ENCODE measurements at regions not wholly inside any gene's neighbourhood (a gene's known extent, or its start where the extent isn't known, plus 50 kb on each side); places are given as distances from the start of the nearest gene placed in this dataset.
"Not testable (repeated sequence)": the region's sequence is repeated elsewhere in the genome, so short reads cannot be mapped to it uniquely, and the experiment has no call there.

DNA sequence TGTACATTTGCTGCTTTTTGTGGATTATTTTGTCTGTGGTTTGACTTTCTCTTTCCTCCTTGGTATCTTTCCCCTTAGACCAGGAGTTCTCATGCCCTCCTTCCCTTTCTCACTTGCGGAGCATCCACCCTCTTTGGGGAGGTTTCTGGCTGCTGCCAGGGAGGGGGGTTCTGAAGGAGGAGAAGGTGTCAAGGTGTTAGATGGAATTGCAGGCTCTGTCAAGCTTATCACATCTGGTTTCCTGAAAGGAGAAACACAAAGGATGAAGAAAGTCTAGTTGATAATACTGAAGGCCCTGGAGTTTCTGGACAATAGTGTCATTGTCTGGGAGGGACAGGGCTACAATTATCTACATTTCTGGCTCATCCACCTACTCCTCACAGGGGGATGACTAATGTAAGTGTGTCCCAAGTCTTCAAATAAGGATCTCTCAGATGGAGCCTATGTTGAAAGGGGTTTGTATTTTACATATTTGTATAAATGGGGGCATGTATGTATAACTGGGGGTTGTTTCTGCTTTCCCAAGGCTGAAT, 217.3 kb upstream of the CCDC196 start:
- no peak overlapping the region for H3K4me3 ChIP-seq (ENCODE audit: low read depth, low read length)
- TF ChIP-seq, protein P1, sequence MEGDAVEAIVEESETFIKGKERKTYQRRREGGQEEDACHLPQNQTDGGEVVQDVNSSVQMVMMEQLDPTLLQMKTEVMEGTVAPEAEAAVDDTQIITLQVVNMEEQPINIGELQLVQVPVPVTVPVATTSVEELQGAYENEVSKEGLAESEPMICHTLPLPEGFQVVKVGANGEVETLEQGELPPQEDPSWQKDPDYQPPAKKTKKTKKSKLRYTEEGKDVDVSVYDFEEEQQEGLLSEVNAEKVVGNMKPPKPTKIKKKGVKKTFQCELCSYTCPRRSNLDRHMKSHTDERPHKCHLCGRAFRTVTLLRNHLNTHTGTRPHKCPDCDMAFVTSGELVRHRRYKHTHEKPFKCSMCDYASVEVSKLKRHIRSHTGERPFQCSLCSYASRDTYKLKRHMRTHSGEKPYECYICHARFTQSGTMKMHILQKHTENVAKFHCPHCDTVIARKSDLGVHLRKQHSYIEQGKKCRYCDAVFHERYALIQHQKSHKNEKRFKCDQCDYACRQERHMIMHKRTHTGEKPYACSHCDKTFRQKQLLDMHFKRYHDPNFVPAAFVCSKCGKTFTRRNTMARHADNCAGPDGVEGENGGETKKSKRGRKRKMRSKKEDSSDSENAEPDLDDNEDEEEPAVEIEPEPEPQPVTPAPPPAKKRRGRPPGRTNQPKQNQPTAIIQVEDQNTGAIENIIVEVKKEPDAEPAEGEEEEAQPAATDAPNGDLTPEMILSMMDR (IDR thresholded peaks at IDR 0.05; ENCODE audit: low read depth, low read length), result no peak

DNA sequence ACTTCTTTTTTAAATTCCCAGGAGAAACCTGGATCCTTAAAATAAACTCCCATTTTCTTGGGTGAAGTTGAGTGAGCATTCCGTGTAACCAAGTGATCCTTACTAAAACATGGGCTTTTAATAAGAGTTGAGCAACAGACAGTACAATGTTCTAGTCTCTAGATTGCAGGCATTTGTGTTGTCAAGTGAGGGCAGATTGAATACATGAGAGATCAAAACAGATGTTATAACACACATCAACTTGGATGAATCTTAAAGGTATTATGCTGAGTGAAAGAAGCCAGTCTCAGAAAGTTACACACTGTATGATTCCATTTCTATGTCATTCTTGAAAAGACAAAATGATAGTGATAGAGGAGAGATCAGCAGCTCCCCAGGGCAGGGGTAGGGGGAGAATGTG, 213.9 kb upstream of the CCDC196 start:
- H3K4me3 ChIP-seq (ENCODE audit: low read depth, low read length), result no peak overlapping the region
- TF ChIP-seq, protein P1 (IDR thresholded peaks at IDR 0.05; ENCODE audit: low read depth, low read length), result no peak

DNA sequence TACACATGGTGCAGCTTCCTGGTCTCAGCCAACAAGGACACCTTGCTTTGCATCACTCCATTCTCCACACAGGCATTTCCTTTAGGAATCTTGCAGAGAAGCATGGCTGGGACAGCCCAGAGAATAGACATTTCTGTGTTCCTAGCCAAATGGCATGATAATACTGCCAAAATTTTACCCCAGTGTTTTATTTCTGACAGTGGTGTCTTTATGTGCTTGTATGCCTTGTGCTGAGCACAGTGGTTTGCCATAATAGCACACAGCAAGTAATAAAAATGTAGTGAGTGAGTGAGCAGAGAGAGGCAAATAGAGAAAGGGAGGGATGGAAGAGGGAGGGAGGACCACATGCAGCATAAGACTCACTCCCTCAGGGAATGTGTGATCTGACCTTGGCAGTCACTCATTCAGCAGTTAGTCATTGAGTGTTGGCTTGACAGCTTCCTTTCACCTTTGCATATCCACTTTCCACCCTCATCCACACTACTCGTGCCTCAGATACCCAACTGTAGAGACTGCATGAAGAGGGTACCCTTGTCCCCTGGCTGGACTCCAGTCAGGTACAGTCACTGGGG, 212.8 kb upstream of the CCDC196 start:
- H3K4me3 ChIP-seq (ENCODE audit: low read depth, low read length), result no peak overlapping the region
- TF ChIP-seq, protein P1 (IDR thresholded peaks at IDR 0.05; ENCODE audit: low read depth, low read length), result no peak

DNA sequence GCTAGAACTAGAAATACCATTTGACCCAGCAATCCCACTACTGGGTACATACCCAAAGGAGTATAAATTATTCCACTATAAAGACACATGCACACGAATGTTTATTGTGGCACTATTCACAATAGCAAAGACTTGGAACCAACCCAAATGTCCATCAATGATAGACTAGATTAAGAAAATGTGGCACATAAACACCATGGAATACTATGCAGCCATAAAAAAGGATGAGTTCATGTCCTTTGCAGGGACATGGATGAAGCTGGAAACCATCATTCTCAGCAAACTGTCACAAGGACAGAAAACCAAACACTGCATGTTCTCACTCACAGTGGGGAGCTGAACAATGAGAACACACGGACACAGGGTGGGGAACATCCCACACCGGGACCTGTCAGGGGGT, 207.8 kb upstream of the CCDC196 start:
- H3K4me3 ChIP-seq (ENCODE audit: low read depth, low read length), result not testable (repeated sequence)

GRCh38 chr14:66281036-66281776, 205.0 kb upstream of the CCDC196 start:
- no peak overlapping the region for H3K4me3 ChIP-seq (ENCODE audit: low read depth, low read length)
- TF ChIP-seq, protein P1 (IDR thresholded peaks at IDR 0.05; ENCODE audit: low read depth, low read length), result no peak

DNA sequence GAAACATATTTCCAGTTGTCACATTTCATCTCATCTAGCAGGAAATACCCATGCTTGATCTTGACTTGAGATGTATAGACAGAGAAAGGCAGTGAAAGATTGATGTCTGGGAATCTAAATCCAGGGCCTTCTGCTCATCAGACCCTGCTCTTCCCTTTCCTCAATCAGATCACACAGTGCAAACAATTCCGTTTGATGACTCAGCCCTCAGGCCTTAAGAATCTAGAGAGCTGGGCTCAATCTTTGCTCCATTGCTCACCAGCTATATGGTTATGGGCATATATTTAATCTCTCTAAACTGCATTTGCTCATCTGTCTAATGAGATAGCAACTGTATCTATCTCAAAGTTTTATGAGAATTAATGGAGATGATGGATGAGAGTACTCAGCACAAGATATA, 201.8 kb upstream of the CCDC196 start:
- no peak overlapping the region for H3K4me3 ChIP-seq (ENCODE audit: low read depth, low read length)
- TF ChIP-seq, protein P1 (IDR thresholded peaks at IDR 0.05; ENCODE audit: low read depth, low read length), result no peak

DNA sequence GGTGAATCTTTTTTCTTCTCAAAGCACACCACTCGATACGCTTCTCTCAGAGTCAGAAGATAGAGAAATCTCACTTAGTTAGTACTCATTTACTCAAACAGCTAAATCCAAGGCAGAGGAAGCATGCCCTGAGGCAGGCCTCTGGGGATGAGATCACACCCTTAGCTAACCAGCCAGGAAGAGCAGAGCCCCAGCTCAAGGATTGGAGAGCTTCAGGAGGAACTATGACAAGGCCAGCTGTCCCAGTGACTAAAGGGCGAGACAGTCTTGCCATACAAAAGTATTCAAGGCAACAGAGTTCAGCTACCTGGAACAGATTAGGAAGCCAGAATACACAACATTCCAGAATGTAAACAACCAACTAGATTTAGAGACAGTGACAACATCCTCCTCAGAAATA, 197.7 kb upstream of the CCDC196 start:
- H3K4me3 ChIP-seq (ENCODE audit: low read depth, low read length), result no peak overlapping the region
- TF ChIP-seq, protein P1 (IDR thresholded peaks at IDR 0.05; ENCODE audit: low read depth, low read length), result no peak
